ENCODE measurements at regions not wholly inside any gene's neighbourhood (a gene's known extent, or its start where the extent isn't known, plus 50 kb on each side); places are given as distances from the start of the nearest gene placed in this dataset.

DNA sequence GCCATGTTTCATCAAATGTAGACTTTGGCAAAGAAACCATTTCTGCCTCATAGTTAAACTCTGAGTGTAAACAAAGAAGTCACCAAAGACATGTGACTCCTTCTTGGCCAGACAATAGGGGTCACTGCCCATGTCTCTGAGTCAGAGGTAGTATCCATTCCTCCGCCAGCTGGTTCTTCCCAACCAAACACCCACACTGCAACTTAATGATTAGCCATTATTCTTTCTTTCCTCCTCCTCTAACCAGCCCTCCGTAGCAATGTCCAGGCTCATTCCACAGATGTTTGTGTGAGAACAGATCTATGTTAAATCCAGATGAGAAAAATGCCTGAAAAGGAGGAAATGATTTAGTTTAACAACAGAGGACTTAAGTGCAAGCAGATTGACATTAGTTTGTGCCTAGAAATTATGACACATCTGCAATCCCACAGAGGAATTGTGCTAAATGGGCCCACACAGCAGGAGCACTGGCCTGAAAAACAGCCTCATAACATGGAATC, 127.9 kb upstream of the SH3BP4 start:
- TF ChIP-seq POLR2A (IDR thresholded peaks at IDR 0.05) (no peak), EP300 (IDR thresholded peaks at IDR 0.05; ENCODE audit: low read depth) (no peak), POLR2AphosphoS5 (IDR thresholded peaks at IDR 0.05) (peak in 1 of 3 donors; percentile 43)
- TF ChIP-seq, protein P1, sequence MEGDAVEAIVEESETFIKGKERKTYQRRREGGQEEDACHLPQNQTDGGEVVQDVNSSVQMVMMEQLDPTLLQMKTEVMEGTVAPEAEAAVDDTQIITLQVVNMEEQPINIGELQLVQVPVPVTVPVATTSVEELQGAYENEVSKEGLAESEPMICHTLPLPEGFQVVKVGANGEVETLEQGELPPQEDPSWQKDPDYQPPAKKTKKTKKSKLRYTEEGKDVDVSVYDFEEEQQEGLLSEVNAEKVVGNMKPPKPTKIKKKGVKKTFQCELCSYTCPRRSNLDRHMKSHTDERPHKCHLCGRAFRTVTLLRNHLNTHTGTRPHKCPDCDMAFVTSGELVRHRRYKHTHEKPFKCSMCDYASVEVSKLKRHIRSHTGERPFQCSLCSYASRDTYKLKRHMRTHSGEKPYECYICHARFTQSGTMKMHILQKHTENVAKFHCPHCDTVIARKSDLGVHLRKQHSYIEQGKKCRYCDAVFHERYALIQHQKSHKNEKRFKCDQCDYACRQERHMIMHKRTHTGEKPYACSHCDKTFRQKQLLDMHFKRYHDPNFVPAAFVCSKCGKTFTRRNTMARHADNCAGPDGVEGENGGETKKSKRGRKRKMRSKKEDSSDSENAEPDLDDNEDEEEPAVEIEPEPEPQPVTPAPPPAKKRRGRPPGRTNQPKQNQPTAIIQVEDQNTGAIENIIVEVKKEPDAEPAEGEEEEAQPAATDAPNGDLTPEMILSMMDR (IDR thresholded peaks at IDR 0.05) = no peak

Data from transverse colon (tissue), 4 donors.